Naive thymus-derived CD8-positive, alpha-beta T cell (primary cell): ENCODE measurements at regions not wholly inside any gene's neighbourhood (a gene's known extent, or its start where the extent isn't known, plus 50 kb on each side); places are given as distances from the start of the nearest gene placed in this dataset.
A peak's percentile ranks its signal among the peaks of the same experiment; 100 is the strongest.

ENCODE experiments used
- ATAC-seq, 2 donors: fragments of 150-1000 bp; cut with Tn5 transposase in 1 of 2; sonication (Bioruptor Pico), chemical (Tn5 transposase) in 1 of 2; 1 replicate in 1 of 2; 2 replicates in 1 of 2; pipeline ENCODE4 v1.10.0; 2021; ENCODE audit warnings: mild to moderate bottlenecking in 2 of 2, moderate library complexity in 2 of 2
- POLR2A ChIA-PET: fragments of 350-600 bp; sonication (Branson Sonifier 250); formaldehyde crosslinking; loops from one replicate; lab custom pipeline; 2021; ENCODE audit warnings: antibody characterized with exemption; lab: Charles Lee
- DNase-seq, 10 donors: peaks; one replicate each; pipeline versions ENCODE4 v3.0.0 to v3.0.0-alpha.2; 2020 to 2022
- H3K27ac Mint-ChIP-seq, 10 donors: one replicate each; pipeline ENCODE4 v1.8.0; 2020 to 2022; ENCODE audit warnings: mild to moderate bottlenecking in 10 of 10, mixed read lengths in 10 of 10, moderate library complexity in 4 of 10, inconsistent platforms in 1 of 10
- H3K27me3 Mint-ChIP-seq, 5 donors: one replicate each; pipeline ENCODE4 v1.8.0; 2021 to 2022; ENCODE audit warnings: mixed read lengths in 5 of 5
- H3K36me3 Mint-ChIP-seq, 3 donors: one replicate each; pipeline ENCODE4 v1.8.0; 2020 to 2022; ENCODE audit warnings: mixed read lengths in 3 of 3, mild to moderate bottlenecking in 2 of 3, inconsistent platforms in 1 of 3
- H3K4me1 Mint-ChIP-seq, 4 donors: one replicate each; pipeline ENCODE4 v1.8.0; 2021 to 2022; ENCODE audit warnings: mixed read lengths in 4 of 4
- H3K4me3 Mint-ChIP-seq, 10 donors: one replicate each; pipeline ENCODE4 v1.8.0; 2020 to 2022; ENCODE audit warnings: mild to moderate bottlenecking in 10 of 10, mixed read lengths in 10 of 10, moderate library complexity in 6 of 10, inconsistent platforms in 1 of 10
- H3K9me3 Mint-ChIP-seq, 9 donors: one replicate each; pipeline ENCODE4 v1.8.0; 2020 to 2022; ENCODE audit warnings: mixed read lengths in 9 of 9, mild to moderate bottlenecking in 3 of 9, inconsistent platforms in 1 of 9, moderate library complexity in 1 of 9

DNA sequence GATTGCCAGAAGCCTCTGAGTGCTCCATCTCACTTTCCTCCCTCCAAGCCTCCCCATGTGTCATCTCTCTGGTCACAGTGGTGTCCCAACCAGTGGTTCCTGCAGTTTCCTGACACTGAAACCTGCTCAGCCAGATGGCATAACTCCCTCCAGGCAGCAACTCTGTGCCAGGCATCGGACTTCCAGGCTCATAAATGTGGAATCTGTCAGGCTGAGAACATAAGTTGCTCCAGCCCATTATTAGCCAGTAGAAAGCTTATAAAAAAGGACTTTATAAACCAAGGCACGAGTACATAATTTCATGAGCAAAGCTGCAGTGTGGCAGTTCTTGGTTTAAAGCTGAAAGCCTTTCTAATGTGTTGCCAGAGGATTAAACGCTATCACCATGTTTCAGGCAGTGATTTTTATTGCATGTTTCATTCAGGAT is 194.3 kb downstream of the DACT1 start:
- H3K4me1 Mint-ChIP-seq, result no peaks in the 10 kb centered on the region
- peaks cover 0 to 5% (median 0%) of the 10 kb centered on the region in 9 donors for H3K9me3 Mint-ChIP-seq
- ATAC-seq (no peak), DNase-seq (no peak)
- H3K27ac Mint-ChIP-seq, result no peak overlapping the region
- peaks cover 0 to 9% (median 0%) of the 10 kb centered on the region in 5 donors for H3K27me3 Mint-ChIP-seq
- no peak overlapping the region for H3K4me3 Mint-ChIP-seq
- H3K36me3 Mint-ChIP-seq, result no peaks in the 10 kb centered on the region
- POLR2A ChIA-PET, result no interaction called here

- Mint-ChIP-seq H3K9me3 (no peaks in the 10 kb centered on the region), H3K27ac (no peak overlapping the region), H3K4me1 (no peaks in the 10 kb centered on the region), H3K4me3 (no peak overlapping the region), H3K36me3 (no peaks in the 10 kb centered on the region), H3K27me3 (peaks cover 0 to 9% (median 0%) of the 10 kb centered on the region in 5 donors)
- POLR2A ChIA-PET, result no interaction called here
- ATAC-seq (no peak), DNase-seq (no peak)
Observed at GRCh38 chr14:58833634-58834378, 196.0 kb downstream of the DACT1 start.

DNA sequence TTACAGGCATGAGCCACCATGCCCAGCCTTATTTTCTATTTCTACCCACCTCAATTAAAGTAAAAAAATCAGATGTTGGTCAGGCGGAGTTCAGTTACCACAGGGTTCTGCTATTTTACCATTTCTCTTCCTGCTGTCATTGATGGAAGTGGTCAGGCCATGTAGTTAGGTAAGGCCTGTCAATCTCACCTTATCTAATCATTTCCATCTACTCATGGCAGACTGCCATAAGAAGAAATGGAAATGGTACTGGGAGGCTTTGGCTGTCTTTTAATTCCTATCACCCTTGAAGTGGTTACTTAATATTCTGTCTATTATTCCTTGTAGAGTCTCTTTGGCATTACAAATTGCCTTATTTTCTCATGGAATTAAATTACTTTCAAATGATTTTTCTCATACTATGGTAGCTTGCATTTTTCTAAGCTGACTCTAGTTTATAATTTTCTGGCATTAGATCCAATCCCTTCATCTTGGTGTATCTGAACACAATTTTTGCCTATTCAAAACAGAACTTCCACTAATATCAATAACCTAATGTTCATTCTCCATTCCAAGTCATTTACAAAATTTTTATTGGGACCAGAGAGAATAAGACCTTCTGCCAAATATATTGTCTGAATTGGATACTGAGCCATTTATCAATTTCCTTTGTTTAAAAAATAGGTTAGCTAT is 198.7 kb downstream of the DACT1 start:
- Mint-ChIP-seq H3K27ac (no peak overlapping the region), H3K9me3 (no peaks in the 10 kb centered on the region), H3K4me1 (no peaks in the 10 kb centered on the region), H3K36me3 (no peaks in the 10 kb centered on the region), H3K4me3 (no peak overlapping the region), H3K27me3 (peaks cover 0 to 6% (median 1%) of the 10 kb centered on the region in 5 donors)
- POLR2A ChIA-PET, result no interaction called here
- ATAC-seq, result no peak
- DNase-seq, result no peak

- Mint-ChIP-seq H3K36me3 (no peaks in the 10 kb centered on the region), H3K27ac (no peak overlapping the region), H3K4me1 (no peaks in the 10 kb centered on the region), H3K4me3 (no peak overlapping the region), H3K9me3 (no peaks in the 10 kb centered on the region), H3K27me3 (peaks cover 0 to 1% (median 0%) of the 10 kb centered on the region in 5 donors)
- ATAC-seq (no peak), DNase-seq (no peak)
- POLR2A ChIA-PET, result no interaction called here
Observed at GRCh38 chr14:58839233-58839632, 201.5 kb downstream of the DACT1 start.

DNA sequence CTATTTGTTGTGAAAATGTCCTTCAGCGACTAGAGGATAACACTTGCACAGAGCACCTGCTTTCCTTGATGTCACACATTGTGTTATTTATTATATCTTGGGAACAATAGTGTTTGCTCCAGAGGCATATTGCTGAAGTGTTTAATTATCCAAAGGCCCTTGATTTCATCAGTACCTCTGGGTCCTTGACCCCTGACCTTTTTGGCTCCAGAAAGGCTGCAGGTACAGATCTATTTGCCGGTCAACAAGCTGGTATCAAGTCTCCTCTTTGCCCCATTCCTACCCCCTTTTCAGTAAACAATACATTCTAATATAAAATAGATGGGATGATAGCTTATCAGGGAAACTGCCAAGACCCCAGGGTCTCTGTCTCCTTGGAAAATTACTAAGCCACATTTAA is 206.8 kb downstream of the DACT1 start:
- no peak for ATAC-seq
- Mint-ChIP-seq H3K27ac (no peak overlapping the region), H3K36me3 (no peaks in the 10 kb centered on the region), H3K27me3 (no peaks in the 10 kb centered on the region), H3K4me3 (no peak overlapping the region), H3K9me3 (no peaks in the 10 kb centered on the region), H3K4me1 (no peaks in the 10 kb centered on the region)
- POLR2A ChIA-PET, result no interaction called here
- no peak for DNase-seq

DNA sequence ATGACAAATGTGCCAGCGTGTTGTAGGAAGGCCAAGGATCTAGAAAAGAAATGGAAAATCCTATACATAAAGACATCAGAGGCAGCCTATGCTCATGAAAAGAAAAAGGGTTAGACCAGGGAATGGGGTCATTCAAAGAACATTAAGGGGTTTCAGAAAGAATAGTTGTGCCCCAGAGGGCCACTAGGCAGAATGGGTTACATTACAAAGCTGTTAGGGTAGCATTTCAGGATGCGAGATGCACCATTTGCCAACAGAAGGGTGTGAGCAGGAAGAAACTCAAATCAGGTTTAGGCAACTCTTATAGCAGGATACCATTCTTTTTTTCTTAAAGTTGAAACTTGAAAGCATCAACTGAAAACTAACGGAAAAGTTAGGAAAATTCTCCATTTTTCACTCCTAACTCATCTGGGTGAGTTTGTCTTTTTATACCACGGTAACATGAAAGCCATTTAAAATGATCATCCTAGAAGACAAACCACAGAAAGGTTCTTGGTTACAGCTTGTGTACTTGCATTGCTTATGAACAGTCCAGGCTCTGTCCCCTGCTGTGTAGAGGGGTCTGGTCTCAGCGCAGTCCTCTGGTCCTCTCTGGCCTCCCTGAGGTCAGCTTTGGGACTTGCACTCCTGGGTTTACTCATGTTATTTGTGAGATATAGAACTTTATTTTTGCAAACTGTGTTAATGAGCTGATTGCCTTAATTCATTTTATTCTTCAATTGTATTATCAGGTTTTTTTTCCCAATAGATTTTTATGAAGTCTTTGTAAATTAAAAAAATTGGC is 209.1 kb downstream of the DACT1 start:
- ATAC-seq (no peak), DNase-seq (no peak)
- H3K4me3 Mint-ChIP-seq, result no peak overlapping the region
- no peaks in the 10 kb centered on the region for H3K4me1 Mint-ChIP-seq
- no peaks in the 10 kb centered on the region for H3K9me3 Mint-ChIP-seq
- H3K36me3 Mint-ChIP-seq, result no peaks in the 10 kb centered on the region
- H3K27ac Mint-ChIP-seq, result no peak overlapping the region
- POLR2A ChIA-PET, result no interaction called here
- peaks cover 0 to 3% (median 0%) of the 10 kb centered on the region in 5 donors for H3K27me3 Mint-ChIP-seq

DNA sequence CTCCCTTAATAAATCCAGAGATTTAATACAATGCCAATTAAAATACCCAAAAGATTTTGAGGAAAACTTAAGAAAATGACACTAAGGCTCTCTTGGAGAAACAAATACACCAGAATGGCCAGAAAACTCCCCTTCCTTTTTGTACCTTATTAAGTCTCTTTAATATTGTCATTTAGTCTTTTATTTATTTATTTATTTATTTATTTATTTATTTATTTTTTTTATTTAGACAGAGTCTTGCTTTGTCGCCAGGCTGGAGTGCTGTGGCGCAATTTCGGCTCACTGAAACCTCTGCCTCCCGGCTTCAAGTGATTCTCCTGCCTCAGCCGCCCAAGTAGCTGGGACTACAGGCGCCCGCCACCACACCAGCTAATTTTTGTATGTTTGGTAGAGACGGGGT is 210.6 kb downstream of the DACT1 start:
- no peaks in the 10 kb centered on the region for H3K36me3 Mint-ChIP-seq

DNA sequence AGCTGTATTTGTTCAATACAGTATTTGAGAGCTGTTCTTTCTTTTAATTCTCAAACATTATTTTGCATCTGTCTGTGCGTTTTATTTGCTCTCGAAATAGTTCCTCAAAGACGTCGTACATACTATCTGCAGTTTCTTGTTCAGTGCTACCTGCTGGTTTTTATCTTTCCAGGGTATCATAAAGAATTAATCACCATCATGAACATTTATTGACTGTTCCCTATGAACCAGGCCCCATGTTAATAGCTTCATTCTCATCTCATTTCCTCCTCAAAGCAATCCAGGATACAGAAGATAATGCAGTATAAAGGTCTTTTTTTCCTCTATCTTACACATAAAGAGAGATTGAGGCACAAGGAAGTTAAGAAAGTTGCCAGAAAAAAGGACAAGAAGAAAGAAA is 211.8 kb downstream of the DACT1 start:
- Mint-ChIP-seq H3K27me3 (peaks cover 0 to 3% (median 0%) of the 10 kb centered on the region in 5 donors), H3K9me3 (peaks cover 0 to 2% (median 0%) of the 10 kb centered on the region in 9 donors)

More for the DNA sequence above, 210.6 kb downstream of the DACT1 start:
- POLR2A ChIA-PET, result no interaction called here
- Mint-ChIP-seq H3K4me3 (no peak overlapping the region), H3K27ac (no peak overlapping the region), H3K4me1 (no peaks in the 10 kb centered on the region), H3K27me3 (peaks cover 0 to 3% (median 0%) of the 10 kb centered on the region in 5 donors), H3K9me3 (no peaks in the 10 kb centered on the region)
- no peak for DNase-seq
- no peak for ATAC-seq

GRCh38 chr14:58850011-58850410 is 212.2 kb downstream of the DACT1 start:
- POLR2A ChIA-PET, result no interaction called here
- no peaks in the 10 kb centered on the region for H3K4me1 Mint-ChIP-seq
- H3K27ac Mint-ChIP-seq, result peak overlapping the region in 1 of 10 donors; percentile 36
- ATAC-seq (no peak), DNase-seq (no peak)
- H3K36me3 Mint-ChIP-seq, result no peaks in the 10 kb centered on the region
- no peak overlapping the region for H3K4me3 Mint-ChIP-seq
- H3K9me3 Mint-ChIP-seq, result peaks cover 0 to 2% (median 0%) of the 10 kb centered on the region in 9 donors
- H3K27me3 Mint-ChIP-seq, result peaks cover 0 to 3% (median 0%) of the 10 kb centered on the region in 5 donors

More for the DNA sequence above, 211.8 kb downstream of the DACT1 start:
- ATAC-seq, result no peak
- Mint-ChIP-seq H3K4me3 (no peak overlapping the region), H3K4me1 (no peaks in the 10 kb centered on the region), H3K27ac (no peak overlapping the region), H3K36me3 (no peaks in the 10 kb centered on the region)
- DNase-seq, result no peak
- POLR2A ChIA-PET, result no interaction called here

DNA sequence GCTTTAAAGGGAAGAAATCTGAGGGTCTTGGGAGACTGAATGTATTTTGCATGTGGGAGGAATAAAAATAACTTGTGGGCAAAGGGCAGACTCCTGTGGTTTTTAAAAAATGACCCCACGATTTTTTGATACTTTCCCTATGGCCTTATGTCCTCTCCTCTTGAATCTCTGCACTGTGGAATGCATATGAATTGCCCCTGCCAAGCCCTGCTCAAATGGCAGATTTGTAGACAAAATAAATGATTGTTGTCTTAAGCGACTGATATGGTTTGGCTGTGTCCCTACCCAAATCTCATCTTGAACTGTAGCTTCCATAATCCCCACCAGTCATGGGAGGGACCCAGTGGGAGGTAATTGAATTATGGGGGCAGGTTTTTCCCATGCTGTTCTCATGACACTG is 223.8 kb downstream of the DACT1 start:
- Mint-ChIP-seq H3K4me1 (no peaks in the 10 kb centered on the region), H3K27me3 (peaks cover 0 to 44% (median 16%) of the 10 kb centered on the region in 5 donors), H3K4me3 (no peak overlapping the region), H3K9me3 (peaks cover 8 to 35% (median 25%) of the 10 kb centered on the region in 9 donors), H3K27ac (no peak overlapping the region), H3K36me3 (peaks cover 0 to 25% (median 2%) of the 10 kb centered on the region in 3 donors)
- POLR2A ChIA-PET, result no interaction called here
- ATAC-seq (no peak), DNase-seq (no peak)

GRCh38 chr14:58862416-58863160 is 224.8 kb downstream of the DACT1 start:
- Mint-ChIP-seq H3K27ac (no peak overlapping the region), H3K36me3 (peaks cover 0 to 25% (median 2%) of the 10 kb centered on the region in 3 donors), H3K27me3 (peaks cover 0 to 44% (median 16%) of the 10 kb centered on the region in 5 donors), H3K4me1 (no peaks in the 10 kb centered on the region), H3K9me3 (peaks cover 8 to 29% (median 23%) of the 10 kb centered on the region in 9 donors), H3K4me3 (no peak overlapping the region)
- no peak for DNase-seq
- ATAC-seq, result no peak
- POLR2A ChIA-PET, result no interaction called here

- H3K9me3 Mint-ChIP-seq, result peaks cover 8 to 18% (median 11%) of the 10 kb centered on the region in 9 donors
- no peak for ATAC-seq
- no peaks in the 10 kb centered on the region for H3K4me1 Mint-ChIP-seq
Observed at GRCh38 chr14:58863661-58864345, 226.0 kb downstream of the DACT1 start.

More at GRCh38 chr14:58863661-58864345, 226.0 kb downstream of the DACT1 start:
- DNase-seq, result no peak
- peaks cover 0 to 14% (median 2%) of the 10 kb centered on the region in 3 donors for H3K36me3 Mint-ChIP-seq
- H3K27ac Mint-ChIP-seq, result no peak overlapping the region
- peaks cover 8 to 42% (median 18%) of the 10 kb centered on the region in 5 donors for H3K27me3 Mint-ChIP-seq
- POLR2A ChIA-PET, result no interaction called here
- H3K4me3 Mint-ChIP-seq, result no peak overlapping the region
